Activated effector memory CD4-positive, alpha-beta T cell treated with anti-CD3 and anti-CD28 coated beads, Interleukin-2, amount 50 U/mL, for 16 hours (primary cell): ENCODE measurements at regions not wholly inside any gene's neighbourhood (a gene's known extent, or its start where the extent isn't known, plus 50 kb on each side); places are given as distances from the start of the nearest gene placed in this dataset.

Experiments
- DNase-seq: peaks from one replicate; pipeline ENCODE4 v3.0.0-alpha.2; 2020

- no peak for DNase-seq
Observed at GRCh38 chr5:57862942-57863341, 380.3 kb upstream of the ACTBL2 start.

GRCh38 chr5:57862471-57862911 lies 379.9 kb upstream of the ACTBL2 start:
- DNase-seq, result no peak

GRCh38 chr5:57859626-57860025 lies 377.0 kb upstream of the ACTBL2 start:
- DNase-seq, result no peak

- no peak for DNase-seq
Observed at GRCh38 chr5:57858905-57859304, 376.3 kb upstream of the ACTBL2 start.

- DNase-seq, result no peak
Observed at GRCh38 chr5:57857696-57858095, 375.1 kb upstream of the ACTBL2 start.

GRCh38 chr5:57855831-57856230 lies 373.2 kb upstream of the ACTBL2 start:
- no peak for DNase-seq

- no peak for DNase-seq
Observed at GRCh38 chr5:57853929-57854697, 371.5 kb upstream of the ACTBL2 start.

GRCh38 chr5:57850109-57850508 lies 367.5 kb upstream of the ACTBL2 start:
- no peak for DNase-seq

GRCh38 chr5:57845025-57845424 lies 362.4 kb upstream of the ACTBL2 start:
- DNase-seq, result no peak

GRCh38 chr5:57844410-57844809 lies 361.8 kb upstream of the ACTBL2 start:
- DNase-seq, result no peak

GRCh38 chr5:57843059-57843367 lies 360.4 kb upstream of the ACTBL2 start:
- no peak for DNase-seq

- no peak for DNase-seq
Observed at GRCh38 chr5:57842364-57843058, 359.9 kb upstream of the ACTBL2 start.

- no peak for DNase-seq
Observed at GRCh38 chr5:57841676-57842363, 359.2 kb upstream of the ACTBL2 start.

- DNase-seq, result no peak
Observed at GRCh38 chr5:57839437-57840079, 356.9 kb upstream of the ACTBL2 start.

GRCh38 chr5:57839025-57839424 lies 356.4 kb upstream of the ACTBL2 start:
- DNase-seq, result no peak

GRCh38 chr5:57836921-57837320 lies 354.3 kb upstream of the ACTBL2 start:
- DNase-seq, result no peak

- DNase-seq, result no peak
Observed at GRCh38 chr5:57836331-57836730, 353.7 kb upstream of the ACTBL2 start.

- DNase-seq, result no peak
Observed at GRCh38 chr5:57834829-57835608, 352.4 kb upstream of the ACTBL2 start.

- DNase-seq, result no peak
Observed at GRCh38 chr5:57833489-57833888, 350.9 kb upstream of the ACTBL2 start.

- no peak for DNase-seq
Observed at GRCh38 chr5:57832875-57833274, 350.3 kb upstream of the ACTBL2 start.

- DNase-seq, result no peak
Observed at GRCh38 chr5:57831932-57832331, 349.3 kb upstream of the ACTBL2 start.

GRCh38 chr5:57831090-57831489 lies 348.5 kb upstream of the ACTBL2 start:
- no peak for DNase-seq

GRCh38 chr5:57828221-57828620 lies 345.6 kb upstream of the ACTBL2 start:
- DNase-seq, result no peak
